Adrenal gland (tissue), 9 donors: ENCODE measurements at regions not wholly inside any gene's neighbourhood (a gene's known extent, or its start where the extent isn't known, plus 50 kb on each side); places are given as distances from the start of the nearest gene placed in this dataset.

ENCODE experiments used
- DNase-seq, 7 donors: peaks; one replicate each; pipeline ENCODE4 v3.0.0-alpha.2; 2019 to 2020
- H3K27ac ChIP-seq, 5 donors: fragments of 200-600 bp; sonication (generic) in 4 of 5; 1 replicate in 3 of 5; 2 replicates in 2 of 5; pipeline versions ENCODE4 v1.5.1 to v1.8.0; 2016 to 2020; ENCODE audit warnings: mild to moderate bottlenecking in 1 of 5
- H3K27me3 ChIP-seq: fragments of 200-600 bp; 2 replicates; pipeline ENCODE4 v1.8.0; 2021
- H3K36me3 ChIP-seq, 2 donors: fragments of 200-600 bp; replicated peaks in 1 of 2; 1 replicate in 1 of 2; 2 replicates in 1 of 2; pipeline versions ENCODE4 v1.5.1 to v1.8.0; 2018 to 2022
- H3K4me1 ChIP-seq, 2 donors: fragments of 200-600 bp; replicated peaks in 1 of 2; 1 replicate in 1 of 2; 2 replicates in 1 of 2; pipeline versions ENCODE4 v1.5.1 to v1.8.0; 2018 to 2021
- H3K4me3 ChIP-seq, 4 donors: fragments of 200-600 bp; sonication (generic) in 3 of 4; one replicate each; pipeline ENCODE4 v1.5.1; 2016 to 2018
- H3K9me3 ChIP-seq, 3 donors: fragments of 200-600 bp; sonication (generic) in 1 of 3; replicated peaks in 1 of 3; 1 replicate in 2 of 3; 2 replicates in 1 of 3; pipeline versions ENCODE4 v1.5.1 to v1.8.0; 2016 to 2021
- CTCF ChIP-seq, 6 experiments: fragments of 450-650 bp in 4 of 6; fragments of 200-600 bp in 2 of 6; sonication (generic) in 1 of 6; IDR thresholded peaks; 1 replicate in 5 of 6; 2 replicates in 1 of 6; pipeline versions ENCODE4 v1.5.1 to v1.8.0; 2016 to 2021; ENCODE audit warnings: antibody characterized with exemption in 6 of 6, mild to moderate bottlenecking in 2 of 6, moderate library complexity in 1 of 6
- POLR2A ChIP-seq, 2 donors: fragments of 450-650 bp; IDR thresholded peaks; one replicate each; pipeline ENCODE4 v1.6.1; 2017; ENCODE audit warnings: antibody characterized with exemption in 2 of 2, mild to moderate bottlenecking in 2 of 2, moderate library complexity in 1 of 2
- WGBS, 4 donors: extraction: QIAGEN DNeasy Blood & Tissue Kit in 2 of 4; methylation state at CpG; one replicate each; pipeline versions ENCODE4 v1.1.5 to v1.1.7; 2013 to 2017; 5-methylcytosine and 5-hydroxymethylcytosine counted together
- intact Hi-C, 2 donors: fragments of 100-400 bp; cut with DNase I; formaldehyde crosslinking; loops; one replicate each; pipeline versions ENCODE4 v1.14.1 to v1.15.0; 2022 to 2023
- donor health status: healthy with polysubstance abuse.
- donor health status: Bipolar disorder and iron deficiency.
- donor health status: DM: yes; HTN: yes; CAD: no.
- donor health status: DM: no; HTN: no; CAD: no.
- donor health status: DM: no; HTN: no; CAD: no.

DNA sequence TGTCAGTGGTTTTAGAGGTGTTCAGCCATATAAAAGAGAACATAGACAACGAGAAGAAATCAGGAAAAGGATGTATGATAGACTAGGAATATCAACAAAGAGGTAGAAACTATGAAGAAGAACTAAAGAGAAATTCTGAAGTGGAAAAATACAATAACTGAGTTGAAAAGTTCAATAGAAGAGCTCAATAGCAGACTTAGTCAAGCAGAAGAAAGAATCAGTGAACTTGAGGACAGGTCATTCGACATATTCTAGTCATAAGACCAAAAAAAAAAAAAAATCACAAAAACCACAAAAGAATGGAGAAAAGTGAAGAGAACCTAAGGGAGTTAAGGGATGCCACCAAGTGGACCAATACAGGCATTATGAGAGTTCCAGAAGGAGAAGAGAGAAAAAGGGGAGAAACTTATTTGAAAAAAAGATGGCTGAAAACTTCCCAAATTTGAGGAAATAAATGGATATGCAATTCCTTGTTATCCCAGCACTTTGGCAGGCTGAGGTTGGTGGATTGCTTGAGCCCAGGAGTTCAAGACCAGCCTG lies 321.2 kb downstream of the ABCC12 start:
- Histone ChIP-seq H3K4me1 (no peaks in the 10 kb centered on the region), H3K27me3 (no peaks in the 10 kb centered on the region), H3K4me3 (no peak overlapping the region), H3K36me3 (no peaks in the 10 kb centered on the region), H3K9me3 (peaks cover 0 to 12% (median 6%) of the 10 kb centered on the region in 3 donors), H3K27ac (no peak overlapping the region)
- DNase-seq = no peak
- TF ChIP-seq POLR2A (IDR thresholded peaks at IDR 0.05) (no peak), CTCF (IDR thresholded peaks at IDR 0.05) (no peak)
- intact Hi-C loops = no loop called here
- WGBS, 4 donors = 74 to 84% (median 81%) methylated on average over 2 of the region's 2 CpGs

DNA sequence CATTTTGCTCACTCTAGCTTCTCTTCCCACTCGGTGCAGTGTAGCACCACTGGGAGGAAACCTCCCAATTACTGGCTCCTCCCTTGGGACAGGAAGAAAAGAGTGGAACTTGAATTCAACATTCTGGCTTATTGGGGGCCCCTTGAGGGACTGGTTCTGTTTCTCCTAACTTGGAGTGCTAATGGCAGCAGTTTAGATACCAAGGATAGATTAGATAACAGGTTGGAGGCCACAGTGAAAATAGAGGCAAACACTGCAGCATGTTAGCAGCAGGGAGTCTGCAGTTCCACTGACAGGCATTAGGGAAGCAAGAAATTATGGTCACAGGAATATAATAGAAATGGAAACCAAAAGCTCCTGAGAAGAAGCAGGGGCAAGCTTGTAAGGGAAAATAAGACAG lies 322.0 kb downstream of the ABCC12 start:
- no peaks in the 10 kb centered on the region for H3K36me3 ChIP-seq
- TF ChIP-seq POLR2A (IDR thresholded peaks at IDR 0.05) = no peak
- TF ChIP-seq CTCF (IDR thresholded peaks at IDR 0.05) = no peak
- no peaks in the 10 kb centered on the region for H3K27me3 ChIP-seq
- no peaks in the 10 kb centered on the region for H3K4me1 ChIP-seq
- intact Hi-C loops = no loop called here
- no peak overlapping the region for H3K27ac ChIP-seq
- peaks cover 0 to 12% (median 6%) of the 10 kb centered on the region in 3 donors for H3K9me3 ChIP-seq
- WGBS, 4 donors = 77 to 89% (median 78%) methylated on average over 1 of the region's 1 CpG
- DNase-seq = no peak
- no peak overlapping the region for H3K4me3 ChIP-seq

- TF ChIP-seq POLR2A (IDR thresholded peaks at IDR 0.05) (no peak), CTCF (IDR thresholded peaks at IDR 0.05) (no peak)
- Histone ChIP-seq H3K4me1 (no peaks in the 10 kb centered on the region), H3K27me3 (no peaks in the 10 kb centered on the region), H3K36me3 (no peaks in the 10 kb centered on the region), H3K4me3 (no peak overlapping the region), H3K27ac (no peak overlapping the region), H3K9me3 (peaks cover 0 to 9% (median 3%) of the 10 kb centered on the region in 3 donors)
- no peak for DNase-seq
- intact Hi-C loops = no loop called here
- WGBS, 4 donors = 82 to 90% (median 87%) methylated on average over 2 of the region's 2 CpGs
Measured at GRCh38 chr16:47829850-47830600, 325.8 kb downstream of the ABCC12 start.

- no peaks in the 10 kb centered on the region for H3K36me3 ChIP-seq
- TF ChIP-seq POLR2A (IDR thresholded peaks at IDR 0.05) (no peak), CTCF (IDR thresholded peaks at IDR 0.05) (no peak)
- H3K27me3 ChIP-seq = no peaks in the 10 kb centered on the region
- intact Hi-C loops = no loop called here
- no peak overlapping the region for H3K4me3 ChIP-seq
- 67 to 79% (median 73%) methylated on average over 4 of the region's 4 CpGs for WGBS, 4 donors
- H3K27ac ChIP-seq = no peak overlapping the region
- no peaks in the 10 kb centered on the region for H3K9me3 ChIP-seq
- no peaks in the 10 kb centered on the region for H3K4me1 ChIP-seq
- no peak for DNase-seq
Measured at GRCh38 chr16:47826070-47826469, 329.7 kb downstream of the ABCC12 start.
